Neural progenitor cell (in vitro differentiated cells): ENCODE measurements at regions not wholly inside any gene's neighbourhood (a gene's known extent, or its start where the extent isn't known, plus 50 kb on each side); places are given as distances from the start of the nearest gene placed in this dataset.

Experiments
- EZH2 ChIP-seq: fragments of 200-600 bp; sonication (generic); IDR thresholded peaks from 2 replicates; pipeline ENCODE4 v1.6.1; 2017; ENCODE audit warnings: antibody characterized with exemption, mild to moderate bottlenecking, moderate library complexity
- EZH2phosphoT487 ChIP-seq: fragments of 200-600 bp; sonication (generic); IDR thresholded peaks from 2 replicates; pipeline ENCODE4 v1.6.1; 2017; ENCODE audit warnings: antibody characterized with exemption
- TF ChIP-seq, protein P1 (sequence below): fragments of 200-600 bp; sonication (generic); IDR thresholded peaks from 2 replicates; pipeline ENCODE4 v1.5.1; 2017; ENCODE audit warnings: antibody characterized with exemption, mild to moderate bottlenecking

DNA sequence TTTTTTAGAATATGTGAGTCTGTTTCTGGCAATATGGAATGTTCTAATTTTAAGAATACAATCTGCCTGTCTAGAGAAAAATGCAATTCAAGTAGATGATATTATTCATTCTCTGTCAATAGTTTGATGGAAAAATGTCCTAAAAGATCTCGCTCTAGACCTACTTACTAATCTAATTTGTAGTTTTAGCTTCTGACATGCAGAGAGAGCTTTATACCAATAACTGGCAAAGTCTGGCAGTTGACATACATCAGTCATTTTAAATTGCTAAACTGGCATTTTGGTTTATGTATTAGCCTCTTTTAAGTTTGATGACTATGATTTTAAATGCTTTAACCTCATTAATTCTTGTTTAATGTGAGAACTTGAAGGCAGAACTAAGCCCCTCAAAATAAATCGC lies 355.0 kb upstream of the CDH10 start:
- TF ChIP-seq, protein P1, sequence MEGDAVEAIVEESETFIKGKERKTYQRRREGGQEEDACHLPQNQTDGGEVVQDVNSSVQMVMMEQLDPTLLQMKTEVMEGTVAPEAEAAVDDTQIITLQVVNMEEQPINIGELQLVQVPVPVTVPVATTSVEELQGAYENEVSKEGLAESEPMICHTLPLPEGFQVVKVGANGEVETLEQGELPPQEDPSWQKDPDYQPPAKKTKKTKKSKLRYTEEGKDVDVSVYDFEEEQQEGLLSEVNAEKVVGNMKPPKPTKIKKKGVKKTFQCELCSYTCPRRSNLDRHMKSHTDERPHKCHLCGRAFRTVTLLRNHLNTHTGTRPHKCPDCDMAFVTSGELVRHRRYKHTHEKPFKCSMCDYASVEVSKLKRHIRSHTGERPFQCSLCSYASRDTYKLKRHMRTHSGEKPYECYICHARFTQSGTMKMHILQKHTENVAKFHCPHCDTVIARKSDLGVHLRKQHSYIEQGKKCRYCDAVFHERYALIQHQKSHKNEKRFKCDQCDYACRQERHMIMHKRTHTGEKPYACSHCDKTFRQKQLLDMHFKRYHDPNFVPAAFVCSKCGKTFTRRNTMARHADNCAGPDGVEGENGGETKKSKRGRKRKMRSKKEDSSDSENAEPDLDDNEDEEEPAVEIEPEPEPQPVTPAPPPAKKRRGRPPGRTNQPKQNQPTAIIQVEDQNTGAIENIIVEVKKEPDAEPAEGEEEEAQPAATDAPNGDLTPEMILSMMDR: no peak
- TF ChIP-seq EZH2 (no peak), EZH2phosphoT487 (no peak)
